Superior temporal gyrus (tissue), 1 donor: ENCODE measurements at regions not wholly inside any gene's neighbourhood (a gene's known extent, or its start where the extent isn't known, plus 50 kb on each side); places are given as distances from the start of the nearest gene placed in this dataset.
"Not testable (repeated sequence)": the region's sequence is repeated elsewhere in the genome, so short reads cannot be mapped to it uniquely, and the experiment has no call there.

Experiments used
- DNase-seq: peaks from one replicate; pipeline ENCODE4 v3.0.0-alpha.2; 2016; ENCODE audit errors: extremely low spot score

GRCh38 chr2:149871091-149871885 lies 283.7 kb upstream of the MMADHC start:
- no peak for DNase-seq

- no peak for DNase-seq
Measured at GRCh38 chr2:149863227-149863626, 275.7 kb upstream of the MMADHC start.

- DNase-seq: no peak
Measured at GRCh38 chr2:149861034-149861433, 273.5 kb upstream of the MMADHC start.

- DNase-seq: no peak
Measured at GRCh38 chr2:149860276-149860921, 272.8 kb upstream of the MMADHC start.

- DNase-seq: peak; percentile 20
Measured at GRCh38 chr2:149858901-149859634, 271.5 kb upstream of the MMADHC start.

- no peak for DNase-seq
Measured at GRCh38 chr2:149858216-149858615, 270.6 kb upstream of the MMADHC start.

GRCh38 chr2:149857344-149857743 lies 269.8 kb upstream of the MMADHC start:
- DNase-seq: no peak

- DNase-seq: not testable (repeated sequence)
Measured at GRCh38 chr2:149855859-149856258, 268.3 kb upstream of the MMADHC start.

- no peak for DNase-seq
Measured at GRCh38 chr2:149849591-149849990, 262.0 kb upstream of the MMADHC start.

GRCh38 chr2:149849136-149849535 lies 261.6 kb upstream of the MMADHC start:
- no peak for DNase-seq

- no peak for DNase-seq
Measured at GRCh38 chr2:149841396-149841795, 253.8 kb upstream of the MMADHC start.

GRCh38 chr2:149832324-149832723 lies 244.7 kb upstream of the MMADHC start:
- DNase-seq: no peak

- no peak for DNase-seq
Measured at GRCh38 chr2:149828520-149829210, 241.1 kb upstream of the MMADHC start.

- DNase-seq: no peak
Measured at GRCh38 chr2:149827585-149828126, 240.1 kb upstream of the MMADHC start.

GRCh38 chr2:149826471-149827125 lies 239.0 kb upstream of the MMADHC start:
- no peak for DNase-seq

GRCh38 chr2:149825473-149825872 lies 237.9 kb upstream of the MMADHC start:
- no peak for DNase-seq

- DNase-seq: no peak
Measured at GRCh38 chr2:149824136-149824535, 236.6 kb upstream of the MMADHC start.

GRCh38 chr2:149819356-149819957 lies 231.9 kb upstream of the MMADHC start:
- DNase-seq: no peak

- DNase-seq: no peak
Measured at GRCh38 chr2:149816756-149817551, 229.4 kb upstream of the MMADHC start.

GRCh38 chr2:149815941-149816340 lies 228.4 kb upstream of the MMADHC start:
- DNase-seq: no peak
